Activated CD4-positive, alpha-beta T cell treated with anti-CD3 and anti-CD28 coated beads, Interleukin-2, amount 10 ng/mL, durations not matched to agents 24 days and 14 days (primary cell): ENCODE measurements at regions not wholly inside any gene's neighbourhood (a gene's known extent, or its start where the extent isn't known, plus 50 kb on each side); places are given as distances from the start of the nearest gene placed in this dataset.

Experiments
- DNase-seq: peaks from one replicate; pipeline ENCODE4 v3.0.0; 2022
- H3K27ac Mint-ChIP-seq: one replicate; pipeline ENCODE4 v1.8.0; 2022; ENCODE audit warnings: mild to moderate bottlenecking, mixed read lengths
- H3K27me3 Mint-ChIP-seq: one replicate; pipeline ENCODE4 v1.8.0; 2022; ENCODE audit warnings: mixed read lengths
- H3K36me3 Mint-ChIP-seq: one replicate; pipeline ENCODE4 v1.8.0; 2022; ENCODE audit warnings: low read depth, mild to moderate bottlenecking, mixed read lengths
- H3K4me1 Mint-ChIP-seq: one replicate; pipeline ENCODE4 v1.8.0; 2021; ENCODE audit warnings: mixed read lengths
- H3K4me3 Mint-ChIP-seq: one replicate; pipeline ENCODE4 v1.8.0; 2022; ENCODE audit warnings: mild to moderate bottlenecking, moderate library complexity, mixed read lengths
- H3K9me3 Mint-ChIP-seq: one replicate; pipeline ENCODE4 v1.8.0; 2021; ENCODE audit warnings: mixed read lengths
- intact Hi-C: fragments of 100-400 bp; cut with micrococcal nuclease; formaldehyde crosslinking; loops from one replicate; pipeline ENCODE4 v1.15.1; 2023

- intact Hi-C loops = no loop called here
- no peaks in the 10 kb centered on the region for H3K36me3 Mint-ChIP-seq
- no peak overlapping the region for H3K27ac Mint-ChIP-seq
- no peak overlapping the region for H3K4me3 Mint-ChIP-seq
- H3K4me1 Mint-ChIP-seq = no peaks in the 10 kb centered on the region
- peaks cover 10% of the 10 kb centered on the region for H3K9me3 Mint-ChIP-seq
- H3K27me3 Mint-ChIP-seq = no peaks in the 10 kb centered on the region
- DNase-seq = no peak
Measured at GRCh38 chr13:34833562-34834182, 108.4 kb upstream of the NBEA start.

- DNase-seq = no peak
- intact Hi-C loops = no loop called here
- no peaks in the 10 kb centered on the region for H3K36me3 Mint-ChIP-seq
- H3K27me3 Mint-ChIP-seq = no peaks in the 10 kb centered on the region
- no peak overlapping the region for H3K27ac Mint-ChIP-seq
- no peaks in the 10 kb centered on the region for H3K9me3 Mint-ChIP-seq
- H3K4me3 Mint-ChIP-seq = no peak overlapping the region
- H3K4me1 Mint-ChIP-seq = no peaks in the 10 kb centered on the region
Measured at GRCh38 chr13:34842466-34842865, 99.6 kb upstream of the NBEA start.

GRCh38 chr13:34847766-34848165, 94.3 kb upstream of the NBEA start:
- H3K27ac Mint-ChIP-seq = no peak overlapping the region

GRCh38 chr13:34849406-34849805, 92.7 kb upstream of the NBEA start:
- intact Hi-C loops = no loop called here
- Mint-ChIP-seq H3K36me3 (no peaks in the 10 kb centered on the region), H3K27ac (no peak overlapping the region), H3K4me1 (no peaks in the 10 kb centered on the region), H3K4me3 (no peak overlapping the region), H3K9me3 (no peaks in the 10 kb centered on the region), H3K27me3 (no peaks in the 10 kb centered on the region)
- DNase-seq = no peak

More at GRCh38 chr13:34847766-34848165, 94.3 kb upstream of the NBEA start:
- no peaks in the 10 kb centered on the region for H3K27me3 Mint-ChIP-seq
- H3K4me3 Mint-ChIP-seq = no peak overlapping the region
- no peak for DNase-seq
- H3K36me3 Mint-ChIP-seq = no peaks in the 10 kb centered on the region
- H3K4me1 Mint-ChIP-seq = no peaks in the 10 kb centered on the region
- intact Hi-C loops = no loop called here
- no peaks in the 10 kb centered on the region for H3K9me3 Mint-ChIP-seq

- H3K36me3 Mint-ChIP-seq = no peaks in the 10 kb centered on the region
- H3K9me3 Mint-ChIP-seq = no peaks in the 10 kb centered on the region
- no peaks in the 10 kb centered on the region for H3K4me1 Mint-ChIP-seq
- H3K27me3 Mint-ChIP-seq = no peaks in the 10 kb centered on the region
- intact Hi-C loops = no loop called here
- no peak overlapping the region for H3K27ac Mint-ChIP-seq
- DNase-seq = no peak
- no peak overlapping the region for H3K4me3 Mint-ChIP-seq
Measured at GRCh38 chr13:34853161-34853560, 88.9 kb upstream of the NBEA start.

GRCh38 chr13:34857558-34858325, 84.3 kb upstream of the NBEA start:
- H3K4me1 Mint-ChIP-seq = no peaks in the 10 kb centered on the region
- H3K4me3 Mint-ChIP-seq = no peak overlapping the region
- no peaks in the 10 kb centered on the region for H3K9me3 Mint-ChIP-seq
- no peaks in the 10 kb centered on the region for H3K36me3 Mint-ChIP-seq
- DNase-seq = no peak
- intact Hi-C loops = no loop called here
- H3K27me3 Mint-ChIP-seq = no peaks in the 10 kb centered on the region
- no peak overlapping the region for H3K27ac Mint-ChIP-seq

- DNase-seq = no peak
- intact Hi-C loops = no loop called here
- Mint-ChIP-seq H3K9me3 (no peaks in the 10 kb centered on the region), H3K36me3 (no peaks in the 10 kb centered on the region), H3K4me1 (no peaks in the 10 kb centered on the region), H3K27ac (no peak overlapping the region), H3K4me3 (no peak overlapping the region), H3K27me3 (no peaks in the 10 kb centered on the region)
Measured at GRCh38 chr13:34862311-34862710, 79.8 kb upstream of the NBEA start.

GRCh38 chr13:34862716-34863115, 79.4 kb upstream of the NBEA start:
- Mint-ChIP-seq H3K4me3 (no peak overlapping the region), H3K27me3 (no peaks in the 10 kb centered on the region), H3K4me1 (no peaks in the 10 kb centered on the region), H3K36me3 (no peaks in the 10 kb centered on the region), H3K9me3 (no peaks in the 10 kb centered on the region), H3K27ac (no peak overlapping the region)
- no peak for DNase-seq
- intact Hi-C loops = no loop called here

GRCh38 chr13:34863360-34864135, 78.5 kb upstream of the NBEA start:
- no peak for DNase-seq
- Mint-ChIP-seq H3K27me3 (no peaks in the 10 kb centered on the region), H3K4me1 (no peaks in the 10 kb centered on the region), H3K36me3 (no peaks in the 10 kb centered on the region), H3K27ac (no peak overlapping the region), H3K4me3 (no peak overlapping the region), H3K9me3 (no peaks in the 10 kb centered on the region)
- intact Hi-C loops = no loop called here

GRCh38 chr13:34864671-34865070, 77.4 kb upstream of the NBEA start:
- intact Hi-C loops = no loop called here
- H3K4me1 Mint-ChIP-seq = no peaks in the 10 kb centered on the region
- H3K4me3 Mint-ChIP-seq = no peak overlapping the region
- no peaks in the 10 kb centered on the region for H3K9me3 Mint-ChIP-seq
- H3K36me3 Mint-ChIP-seq = no peaks in the 10 kb centered on the region
- no peak for DNase-seq
- H3K27ac Mint-ChIP-seq = no peak overlapping the region
- H3K27me3 Mint-ChIP-seq = no peaks in the 10 kb centered on the region

GRCh38 chr13:34867590-34867989, 74.5 kb upstream of the NBEA start:
- Mint-ChIP-seq H3K27ac (no peak overlapping the region), H3K4me1 (no peaks in the 10 kb centered on the region), H3K9me3 (no peaks in the 10 kb centered on the region), H3K36me3 (no peaks in the 10 kb centered on the region), H3K27me3 (no peaks in the 10 kb centered on the region), H3K4me3 (no peak overlapping the region)
- intact Hi-C loops = no loop called here
- no peak for DNase-seq

GRCh38 chr13:34868733-34869132, 73.3 kb upstream of the NBEA start:
- H3K9me3 Mint-ChIP-seq = no peaks in the 10 kb centered on the region
- intact Hi-C loops = no loop called here
- H3K36me3 Mint-ChIP-seq = no peaks in the 10 kb centered on the region
- no peaks in the 10 kb centered on the region for H3K4me1 Mint-ChIP-seq
- H3K27me3 Mint-ChIP-seq = no peaks in the 10 kb centered on the region
- H3K27ac Mint-ChIP-seq = no peak overlapping the region
- no peak for DNase-seq
- no peak overlapping the region for H3K4me3 Mint-ChIP-seq

GRCh38 chr13:34869696-34870095, 72.4 kb upstream of the NBEA start:
- no peak overlapping the region for H3K27ac Mint-ChIP-seq
- H3K36me3 Mint-ChIP-seq = no peaks in the 10 kb centered on the region
- no peak for DNase-seq
- intact Hi-C loops = no loop called here
- no peaks in the 10 kb centered on the region for H3K4me1 Mint-ChIP-seq
- H3K27me3 Mint-ChIP-seq = no peaks in the 10 kb centered on the region
- H3K4me3 Mint-ChIP-seq = no peak overlapping the region
- no peaks in the 10 kb centered on the region for H3K9me3 Mint-ChIP-seq

- no peak for DNase-seq
- no peaks in the 10 kb centered on the region for H3K36me3 Mint-ChIP-seq
- H3K4me3 Mint-ChIP-seq = no peak overlapping the region
- no peak overlapping the region for H3K27ac Mint-ChIP-seq
- no peaks in the 10 kb centered on the region for H3K9me3 Mint-ChIP-seq
- H3K27me3 Mint-ChIP-seq = no peaks in the 10 kb centered on the region
- intact Hi-C loops = no loop called here
- no peaks in the 10 kb centered on the region for H3K4me1 Mint-ChIP-seq
Measured at GRCh38 chr13:34878329-34878728, 63.7 kb upstream of the NBEA start.
